ENCODE measurements at regions not wholly inside any gene's neighbourhood (a gene's known extent, or its start where the extent isn't known, plus 50 kb on each side); places are given as distances from the start of the nearest gene placed in this dataset.
A peak's percentile ranks its signal among the peaks of the same experiment; 100 is the strongest.

GRCh38 chr12:105725054-105725453, 394.6 kb downstream of the C12orf75 start:
- no peak overlapping the region for H3K4me3 ChIP-seq (ENCODE audit: low read depth, low read length)
- H3K36me3 ChIP-seq = no peaks in the 10 kb centered on the region
- no peaks in the 10 kb centered on the region for H3K9me3 ChIP-seq (ENCODE audit: severe bottlenecking)
- no peak for DNase-seq
- H3K27me3 ChIP-seq (ENCODE audit: insufficient read depth, low read depth, severe bottlenecking) = no peaks in the 10 kb centered on the region
- no peak for TF ChIP-seq CTCF (IDR thresholded peaks at IDR 0.05; ENCODE audit: low read depth, low read length)
- H3K27ac ChIP-seq = no peak overlapping the region

- no peak for TF ChIP-seq CTCF (IDR thresholded peaks at IDR 0.05; ENCODE audit: low read depth, low read length)
Observed at GRCh38 chr12:105729181-105729771, 398.8 kb downstream of the C12orf75 start.

GRCh38 chr12:105729926-105730325, 399.4 kb downstream of the C12orf75 start:
- no peak for DNase-seq
- H3K27ac ChIP-seq = no peak overlapping the region
- no peak overlapping the region for H3K4me3 ChIP-seq (ENCODE audit: low read depth, low read length)
- no peaks in the 10 kb centered on the region for H3K27me3 ChIP-seq (ENCODE audit: insufficient read depth, low read depth, severe bottlenecking)
- no peak for TF ChIP-seq CTCF (IDR thresholded peaks at IDR 0.05; ENCODE audit: low read depth, low read length)
- H3K9me3 ChIP-seq (ENCODE audit: severe bottlenecking) = no peaks in the 10 kb centered on the region
- H3K36me3 ChIP-seq = no peaks in the 10 kb centered on the region

More at GRCh38 chr12:105729181-105729771, 398.8 kb downstream of the C12orf75 start:
- H3K36me3 ChIP-seq = no peaks in the 10 kb centered on the region
- H3K27ac ChIP-seq = no peak overlapping the region
- no peaks in the 10 kb centered on the region for H3K27me3 ChIP-seq (ENCODE audit: insufficient read depth, low read depth, severe bottlenecking)
- no peaks in the 10 kb centered on the region for H3K9me3 ChIP-seq (ENCODE audit: severe bottlenecking)
- H3K4me3 ChIP-seq (ENCODE audit: low read depth, low read length) = no peak overlapping the region
- DNase-seq = no peak

- DNase-seq = no peak
- H3K4me3 ChIP-seq (ENCODE audit: low read depth, low read length) = no peak overlapping the region
- no peaks in the 10 kb centered on the region for H3K9me3 ChIP-seq (ENCODE audit: severe bottlenecking)
- no peaks in the 10 kb centered on the region for H3K36me3 ChIP-seq
- H3K27me3 ChIP-seq (ENCODE audit: insufficient read depth, low read depth, severe bottlenecking) = no peaks in the 10 kb centered on the region
- no peak overlapping the region for H3K27ac ChIP-seq
- no peak for TF ChIP-seq CTCF (IDR thresholded peaks at IDR 0.05; ENCODE audit: low read depth, low read length)
Observed at GRCh38 chr12:105733579-105733978, 403.1 kb downstream of the C12orf75 start.

- Histone ChIP-seq H3K27me3 (ENCODE audit: insufficient read depth, low read depth, severe bottlenecking) (no peaks in the 10 kb centered on the region), H3K4me3 (ENCODE audit: low read depth, low read length) (no peak overlapping the region), H3K27ac (no peak overlapping the region), H3K9me3 (ENCODE audit: severe bottlenecking) (no peaks in the 10 kb centered on the region), H3K36me3 (no peaks in the 10 kb centered on the region)
- peak; percentile 21 for DNase-seq
- TF ChIP-seq CTCF (IDR thresholded peaks at IDR 0.05; ENCODE audit: low read depth, low read length) = no peak
Observed at GRCh38 chr12:105736498-105736897, 402.3 kb downstream of the NUAK1 start.

- no peak overlapping the region for H3K27ac ChIP-seq
- no peaks in the 10 kb centered on the region for H3K27me3 ChIP-seq (ENCODE audit: insufficient read depth, low read depth, severe bottlenecking)
- no peaks in the 10 kb centered on the region for H3K9me3 ChIP-seq (ENCODE audit: severe bottlenecking)
- DNase-seq = no peak
- TF ChIP-seq CTCF (IDR thresholded peaks at IDR 0.05; ENCODE audit: low read depth, low read length) = no peak
- H3K4me3 ChIP-seq (ENCODE audit: low read depth, low read length) = no peak overlapping the region
- no peaks in the 10 kb centered on the region for H3K36me3 ChIP-seq
Observed at GRCh38 chr12:105738051-105738450, 400.7 kb downstream of the NUAK1 start.

Data from WERI-Rb-1 (cell line).